CD4-positive, alpha-beta T cell (primary cell): ENCODE measurements at regions not wholly inside any gene's neighbourhood (a gene's known extent, or its start where the extent isn't known, plus 50 kb on each side); places are given as distances from the start of the nearest gene placed in this dataset.

Experiments used
- ATAC-seq: fragments of 200-7000 bp; cut with Tn5 transposase; one replicate; pipeline ENCODE4 v1.10.0; 2022; ENCODE audit warnings: mild to moderate bottlenecking; ENCODE audit not compliant: poor library complexity
- CTCF ChIA-PET: fragments of 350-600 bp; sonication (Branson Sonifier 250); formaldehyde crosslinking; loops from one replicate; lab custom pipeline; 2021; ENCODE audit warnings: antibody characterized with exemption, inconsistent platforms; lab: Charles Lee
- POLR2A ChIA-PET: fragments of 350-600 bp; sonication (Branson Sonifier 250); formaldehyde crosslinking; loops from one replicate; lab custom pipeline; 2021; ENCODE audit warnings: antibody characterized with exemption, inconsistent platforms; lab: Charles Lee
- DNase-seq, 14 experiments: peaks; one replicate each; pipeline ENCODE4 v3.0.0-alpha.2; 2013 to 2020; ENCODE audit warnings: mixed read lengths in 2 of 14
- H3K27ac ChIP-seq, 2 donors: one replicate each; pipeline versions ENCODE4 v1.5.1 to v1.7.0; 2013; ENCODE audit warnings: low read length in 2 of 2, low read depth in 1 of 2, mild to moderate bottlenecking in 1 of 2
- H3K27me3 ChIP-seq, 2 experiments: 1 replicate in 1 of 2; 2 replicates in 1 of 2; pipeline versions ENCODE4 v1.6.1 to v1.7.0; 2013; ENCODE audit warnings: low read length in 2 of 2, control low read depth in 1 of 2, mild to moderate bottlenecking in 1 of 2, moderate library complexity in 1 of 2; ENCODE audit not compliant: insufficient read depth in 2 of 2, control insufficient read depth in 1 of 2
- H3K36me3 ChIP-seq: one replicate; pipeline ENCODE4 v1.6.1; 2013; ENCODE audit warnings: low read length, control low read depth; ENCODE audit not compliant: insufficient read depth
- H3K4me1 ChIP-seq: one replicate; pipeline ENCODE4 v1.6.1; 2013; ENCODE audit warnings: low read length, control low read depth; ENCODE audit not compliant: insufficient read depth
- H3K4me3 ChIP-seq: one replicate; pipeline ENCODE4 v1.5.1; 2013; ENCODE audit warnings: mild to moderate bottlenecking, low read length, moderate library complexity
- H3K9me3 ChIP-seq, 2 experiments: 1 replicate in 1 of 2; 2 replicates in 1 of 2; pipeline versions ENCODE4 v1.6.1 to v1.7.0; 2013; ENCODE audit warnings: low read length in 2 of 2, mild to moderate bottlenecking in 2 of 2, control low read depth in 1 of 2, moderate library complexity in 1 of 2; ENCODE audit not compliant: control insufficient read depth in 1 of 2, insufficient read depth in 1 of 2
- H3K27ac Mint-ChIP-seq: one replicate; pipeline ENCODE4 v1.8.0; 2020; ENCODE audit warnings: mixed read lengths
- H3K27me3 Mint-ChIP-seq: one replicate; pipeline ENCODE4 v1.8.0; 2021; ENCODE audit warnings: mixed read lengths
- H3K36me3 Mint-ChIP-seq: one replicate; pipeline ENCODE4 v1.8.0; 2021; ENCODE audit warnings: low read depth, mixed read lengths
- H3K4me1 Mint-ChIP-seq: one replicate; pipeline ENCODE4 v1.8.0; 2021; ENCODE audit warnings: low read depth, mixed read lengths
- H3K4me3 Mint-ChIP-seq: one replicate; pipeline ENCODE4 v1.8.0; 2020; ENCODE audit warnings: mild to moderate bottlenecking, mixed read lengths
- H3K9me3 Mint-ChIP-seq: one replicate; pipeline ENCODE4 v1.8.0; 2020; ENCODE audit warnings: mixed read lengths
- CTCF ChIP-seq: fragments of 200-600 bp; IDR thresholded peaks from one replicate; pipeline ENCODE4 v1.8.0; 2022; ENCODE audit warnings: antibody characterized with exemption, mild to moderate bottlenecking
- intact Hi-C, 2 experiments: fragments of 100-400 bp; cut with DNase I in 1 of 2; cut with micrococcal nuclease in 1 of 2; formaldehyde crosslinking; loops; one replicate each; pipeline versions ENCODE4 v1.15.1 to v1.9.0; 2023 to 2025; cut with DNase I, micrococcal nuclease

GRCh38 chr15:47964229-47964628 is 156.6 kb upstream of the SLC24A5 start:
- Histone ChIP-seq H3K27me3 (no peaks in the 10 kb centered on the region), H3K27ac (no peak overlapping the region), H3K36me3 (no peaks in the 10 kb centered on the region), H3K9me3 (peaks cover 0 to 4% of the 10 kb centered on the region in 2 experiments), H3K4me1 (peaks cover 5% of the 10 kb centered on the region), H3K4me3 (no peak overlapping the region)
- no peak for ATAC-seq
- TF ChIP-seq CTCF: no peak
- no peak for DNase-seq
- no peaks in the 10 kb centered on the region for H3K4me1 Mint-ChIP-seq
- H3K27ac Mint-ChIP-seq: no peak overlapping the region
- intact Hi-C loops: no loop called here
- ChIA-PET CTCF (no interaction called here), POLR2A (no interaction called here)
- peaks cover 12% of the 10 kb centered on the region for H3K27me3 Mint-ChIP-seq
- H3K36me3 Mint-ChIP-seq: no peaks in the 10 kb centered on the region
- no peaks in the 10 kb centered on the region for H3K9me3 Mint-ChIP-seq
- H3K4me3 Mint-ChIP-seq: no peak overlapping the region

GRCh38 chr15:47965297-47965696 is 155.5 kb upstream of the SLC24A5 start:
- H3K4me3 ChIP-seq: no peak overlapping the region
- ChIA-PET CTCF (no interaction called here), POLR2A (no interaction called here)
- no peaks in the 10 kb centered on the region for H3K9me3 Mint-ChIP-seq
- H3K4me1 Mint-ChIP-seq: no peaks in the 10 kb centered on the region
- no peaks in the 10 kb centered on the region for H3K27me3 ChIP-seq
- DNase-seq (no peak), ATAC-seq (no peak)
- H3K4me1 ChIP-seq: peaks cover 5% of the 10 kb centered on the region
- no peak overlapping the region for H3K4me3 Mint-ChIP-seq
- no peak for TF ChIP-seq CTCF
- no peaks in the 10 kb centered on the region for H3K36me3 ChIP-seq
- no peak overlapping the region for H3K27ac Mint-ChIP-seq
- intact Hi-C loops: no loop called here
- H3K27me3 Mint-ChIP-seq: peaks cover 7% of the 10 kb centered on the region
- H3K27ac ChIP-seq: no peak overlapping the region
- peaks cover 0 to 4% of the 10 kb centered on the region in 2 experiments for H3K9me3 ChIP-seq
- H3K36me3 Mint-ChIP-seq: no peaks in the 10 kb centered on the region

- intact Hi-C loops: no loop called here
- no peak for DNase-seq
- Histone ChIP-seq H3K27me3 (no peaks in the 10 kb centered on the region), H3K36me3 (no peaks in the 10 kb centered on the region), H3K27ac (no peak overlapping the region), H3K4me1 (no peaks in the 10 kb centered on the region), H3K4me3 (no peak overlapping the region), H3K9me3 (peaks cover 0 to 4% of the 10 kb centered on the region in 2 experiments)
- ChIA-PET CTCF (no interaction called here), POLR2A (no interaction called here)
- Mint-ChIP-seq H3K36me3 (no peaks in the 10 kb centered on the region), H3K27ac (no peak overlapping the region), H3K4me1 (no peaks in the 10 kb centered on the region), H3K9me3 (no peaks in the 10 kb centered on the region), H3K4me3 (no peak overlapping the region), H3K27me3 (peaks cover 3% of the 10 kb centered on the region)
- no peak for ATAC-seq
- TF ChIP-seq CTCF: no peak
These were observed 152.2 kb upstream of the SLC24A5 start for GRCh38 chr15:47968593-47968992.
